K562 (cell line): ENCODE measurements at regions not wholly inside any gene's neighbourhood (a gene's known extent, or its start where the extent isn't known, plus 50 kb on each side); places are given as distances from the start of the nearest gene placed in this dataset.

ENCODE experiments used
- ATAC-seq: fragments of 200-7000 bp; cut with Tn5 transposase; 3 replicates; pipeline ENCODE4 v1.9.1; 2020; ENCODE audit warnings: moderate library complexity
- BruUV-seq: library from RNA; stranded (reverse); fragments of 400-500 nt; replicated peaks from 2 replicates; lab custom pipeline; 2021; lab: Mats Ljungman, UMichigan
- CTCF ChIA-PET: fragments of 300-600 bp; formaldehyde crosslinking; extraction: SDS; loops from one replicate; lab custom pipeline; 2021; ENCODE audit warnings: low intra/inter-chr PET ratio; lab: Yijun Ruan, JAX
- POLR2A ChIA-PET: fragments of 300-600, 350-650 bp; sonication (Branson Sonifier 250); formaldehyde crosslinking; extraction: SDS; loops from one replicate; lab custom pipeline; 2021; ENCODE audit warnings: antibody characterized with exemption, inconsistent platforms; lab: Yijun Ruan, JAX
- DNase-seq, 4 experiments: peaks; one replicate each; pipeline versions ENCODE4 v3.0.0 to v3.0.0-alpha.2; 2011 to 2018; ENCODE audit warnings: low spot score in 3 of 4, mixed read lengths in 3 of 4; ENCODE audit errors: extremely low read depth in 1 of 4
- FAIRE-seq: peaks from 2 replicates; lab custom pipeline; 2011; peaks lifted over from hg19 to GRCh38; lab: Jason Lieb, UNC
- H2AFZ ChIP-seq: 2 replicates; pipeline ENCODE4 v1.6.0; 2011; ENCODE audit warnings: low read depth, low read length, control low read depth, inconsistent platforms
- H3K27ac ChIP-seq: fragments of 200-600 bp; 3 replicates; pipeline ENCODE4 v1.8.0; 2011; ENCODE audit warnings: low read depth, mild to moderate bottlenecking, control low read depth, inconsistent platforms, low read length, moderate library complexity, mixed read lengths; ENCODE audit errors: extremely low read depth
- H3K27me3 ChIP-seq, 2 experiments: fragments of 300-600 bp in 1 of 2; 2 replicates in 1 of 2; 3 replicates in 1 of 2; pipeline versions ENCODE4 v1.6.0 to v1.8.0; 2011; ENCODE audit warnings: inconsistent platforms in 2 of 2, low read length in 2 of 2, mild to moderate bottlenecking in 1 of 2, mixed read lengths in 1 of 2, moderate library complexity in 1 of 2; ENCODE audit not compliant: control insufficient read depth in 2 of 2, insufficient read depth in 2 of 2
- H3K36me3 ChIP-seq: fragments of 300-600 bp; 3 replicates; pipeline ENCODE4 v1.8.0; 2011; ENCODE audit warnings: mild to moderate bottlenecking, low read length, inconsistent platforms; ENCODE audit not compliant: control insufficient read depth, insufficient read depth
- H3K4me1 ChIP-seq, 2 experiments: fragments of 200-600 bp in 1 of 2; replicated peaks in 1 of 2; 2 replicates in 1 of 2; 3 replicates in 1 of 2; pipeline versions ENCODE4 v1.5.1 to v1.8.0; 2011; ENCODE audit warnings: inconsistent platforms in 2 of 2, low read length in 2 of 2, mild to moderate bottlenecking in 1 of 2, mixed read lengths in 1 of 2, moderate library complexity in 1 of 2; ENCODE audit not compliant: control insufficient read depth in 2 of 2, insufficient read depth in 2 of 2
- H3K4me2 ChIP-seq: 2 replicates; pipeline ENCODE4 v1.6.1; 2011; ENCODE audit warnings: low read length, control low read depth, inconsistent platforms, mixed read lengths; ENCODE audit not compliant: insufficient read depth
- H3K4me3 ChIP-seq: fragments of 200-600 bp; sonication (generic), shearing (Covaris generic); 2 replicates; pipeline ENCODE4 v1.5.1; 2016; ENCODE audit warnings: control low read depth, inconsistent platforms
- H3K79me2 ChIP-seq: fragments of 200-600 bp; 3 replicates; pipeline ENCODE4 v1.8.0; 2011; ENCODE audit warnings: low read length, inconsistent platforms; ENCODE audit not compliant: control insufficient read depth, insufficient read depth
- H3K9ac ChIP-seq, 2 experiments: 2 replicates each; pipeline versions ENCODE4 v1.6.0 to v1.6.1; 2011; ENCODE audit warnings: low read depth in 2 of 2, low read length in 2 of 2, control low read depth in 1 of 2, inconsistent platforms in 1 of 2, mild to moderate bottlenecking in 1 of 2, mixed read lengths in 1 of 2; ENCODE audit not compliant: insufficient read depth in 1 of 2
- H3K9me1 ChIP-seq: one replicate; pipeline ENCODE4 v1.6.0; 2011; ENCODE audit warnings: inconsistent platforms, mild to moderate bottlenecking, low read length, moderate library complexity; ENCODE audit not compliant: control insufficient read depth, insufficient read depth
- H3K9me3 ChIP-seq: replicated peaks from 2 replicates; pipeline ENCODE4 v1.5.1; 2011; ENCODE audit warnings: low read depth, low read length, inconsistent platforms; ENCODE audit not compliant: control insufficient read depth, insufficient read depth
- H4K20me1 ChIP-seq: replicated peaks from 2 replicates; pipeline ENCODE4 v1.6.1; 2011; ENCODE audit warnings: low read length, inconsistent platforms, mixed read lengths; ENCODE audit not compliant: control insufficient read depth, insufficient read depth
- ZNF263 ChIP-seq: sonication (generic); formaldehyde crosslinking; IDR thresholded peaks from 2 replicates; pipeline ENCODE4 v1.8.0; 2022; ENCODE audit warnings: mild to moderate bottlenecking, missing genetic modification reagents, borderline replicate concordance
- ZNF395 ChIP-seq: fragments of 200-800 bp; sonication (Bioruptor generic); IDR thresholded peaks from 2 replicates; pipeline ENCODE4 v1.6.1; 2017; ENCODE audit warnings: missing genetic modification characterization, missing compliant biosample characterization
- WGBS: fragments of 100-300 bp; shearing (Covaris generic); methylation state at CpG from one replicate; pipeline ENCODE4 v1.1.6; 2016; ENCODE audit warnings: low coverage, mixed read lengths; ENCODE audit not compliant: insufficient coverage; ENCODE audit errors: missing lambda C conversion rate; 5-methylcytosine and 5-hydroxymethylcytosine counted together
- in situ Hi-C: fragments of 300-500 bp; cut with MboI; formaldehyde crosslinking; loops from 4 replicates; pipeline ENCODE4 v1.15.0; 2018; ENCODE audit warnings: inconsistent platforms, mixed read lengths
- intact Hi-C: fragments of 100-400 bp; cut with micrococcal nuclease; formaldehyde crosslinking; loops from 2 replicates; pipeline ENCODE4 v1.14.2; 2022

- in situ Hi-C loops: no loop called here
- BruUV-seq: no TSS peak
- Histone ChIP-seq H3K9me1 (no peaks in the 10 kb centered on the region), H4K20me1 (no peaks in the 10 kb centered on the region; the same call in 1 of the 2 replicates), H3K36me3 (no peaks in the 10 kb centered on the region), H3K27ac (no peak overlapping the region), H3K4me3 (no peak overlapping the region), H3K9me3 (no peaks in the 10 kb centered on the region), H2AFZ (no peak overlapping the region), H3K79me2 (no peaks in the 10 kb centered on the region), H3K4me2 (no peak overlapping the region), H3K9ac (no peak overlapping the region), H3K27me3 (peaks cover 36 to 70% of the 10 kb centered on the region in 2 experiments), H3K4me1 (no peaks in the 10 kb centered on the region)
- no peak for ATAC-seq
- no peak for FAIRE-seq
- WGBS: 1% methylated on average over 17 of the region's 26 CpGs
- POLR2A ChIA-PET: interaction anchor here (0.6 kb wide), 2 partner anchors 21 to 359 kb away, joined by 3 read pairs; no protein-coding TSS in a partner anchor
- TF ChIP-seq ZNF395 (CRISPR knock-in tag) (no peak), ZNF263 (CRISPR knock-in tag) (peak; percentile 69)
- intact Hi-C loops: no loop called here
- DNase-seq: no peak
- CTCF ChIA-PET: no interaction called here
Observed at GRCh38 chr6:170080828-170081371, 210.0 kb downstream of the DLL1 start.
